Activated CD4-positive, alpha-beta memory T cell treated with anti-CD3 and anti-CD28 coated beads, Interleukin-2, amount 10 ng/mL, durations not matched to agents 7 days and 5 days (primary cell): ENCODE measurements at regions not wholly inside any gene's neighbourhood (a gene's known extent, or its start where the extent isn't known, plus 50 kb on each side); places are given as distances from the start of the nearest gene placed in this dataset.
"Not testable (repeated sequence)": the region's sequence is repeated elsewhere in the genome, so short reads cannot be mapped to it uniquely, and the experiment has no call there.

Source experiments
- CTCF ChIA-PET: fragments of 350-600 bp; sonication (Branson Sonifier 250); formaldehyde crosslinking; loops from one replicate; lab custom pipeline; 2021; ENCODE audit warnings: antibody characterized with exemption, inconsistent platforms; lab: Charles Lee
- POLR2A ChIA-PET: fragments of 350-600 bp; sonication (Branson Sonifier 250); formaldehyde crosslinking; loops from one replicate; lab custom pipeline; 2021; ENCODE audit warnings: antibody characterized with exemption; lab: Charles Lee
- DNase-seq: peaks from one replicate; pipeline ENCODE4 v3.0.0-alpha.2; 2020
- H3K27ac Mint-ChIP-seq: one replicate; pipeline ENCODE4 v1.8.0; 2021; ENCODE audit warnings: mild to moderate bottlenecking, mixed read lengths
- H3K27me3 Mint-ChIP-seq: one replicate; pipeline ENCODE4 v1.8.0; 2021; ENCODE audit warnings: mixed read lengths
- H3K36me3 Mint-ChIP-seq: one replicate; pipeline ENCODE4 v1.8.0; 2021; ENCODE audit warnings: low read depth, mixed read lengths
- H3K4me1 Mint-ChIP-seq: one replicate; pipeline ENCODE4 v1.8.0; 2021; ENCODE audit warnings: mixed read lengths
- H3K4me3 Mint-ChIP-seq: one replicate; pipeline ENCODE4 v1.8.0; 2021; ENCODE audit warnings: mild to moderate bottlenecking, mixed read lengths
- H3K9me3 Mint-ChIP-seq: one replicate; pipeline ENCODE4 v1.8.0; 2021; ENCODE audit warnings: mixed read lengths

DNA sequence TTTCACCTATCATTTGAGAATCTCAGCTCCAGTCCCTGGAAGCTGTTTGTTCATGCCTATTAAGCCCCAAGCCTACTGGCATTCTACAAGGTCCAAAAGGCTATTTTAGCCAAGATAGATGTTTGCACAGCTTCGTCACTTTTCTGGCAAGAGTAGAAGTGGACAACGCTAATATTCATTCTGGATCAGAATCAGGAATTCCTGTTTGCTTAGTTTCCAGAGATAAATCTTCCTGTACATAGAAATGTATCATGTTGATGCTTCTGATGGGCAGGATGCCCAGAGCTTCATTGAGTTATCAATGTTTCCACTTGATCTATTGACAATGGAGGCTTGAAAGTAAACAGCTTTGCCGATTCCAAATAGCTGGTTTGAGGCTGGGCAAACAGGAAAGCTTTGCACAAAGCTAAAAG lies 260.7 kb upstream of the CA10 start:
- peaks cover 7% of the 10 kb centered on the region for H3K9me3 Mint-ChIP-seq
- CTCF ChIA-PET: no interaction called here
- POLR2A ChIA-PET: no interaction called here

DNA sequence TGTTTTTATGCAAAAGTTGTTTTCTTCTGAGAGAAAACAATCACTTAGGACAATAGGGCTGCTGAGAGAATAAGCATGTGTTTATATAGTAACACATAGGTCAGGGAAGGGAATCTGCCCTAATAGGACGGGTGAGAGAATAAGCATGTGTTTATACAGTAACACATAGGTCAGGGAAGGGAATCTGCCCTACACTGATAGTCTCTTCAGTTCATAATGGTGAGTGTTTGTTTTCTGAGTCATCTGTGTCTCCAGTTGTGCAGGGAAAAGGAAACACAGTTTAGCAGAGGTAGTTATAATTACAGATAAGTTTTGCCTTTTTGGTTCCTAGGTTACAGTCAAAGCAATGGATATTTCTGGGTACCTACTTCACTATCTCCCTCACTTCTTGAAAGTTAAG lies 252.3 kb upstream of the CA10 start:
- Mint-ChIP-seq H3K27me3 (no peaks in the 10 kb centered on the region), H3K9me3 (peaks cover 16% of the 10 kb centered on the region), H3K27ac (no peak overlapping the region), H3K4me1 (no peaks in the 10 kb centered on the region), H3K4me3 (no peak overlapping the region), H3K36me3 (no peaks in the 10 kb centered on the region)
- ChIA-PET POLR2A (no interaction called here), CTCF (no interaction called here)
- DNase-seq: no peak

More for the DNA sequence above, 260.7 kb upstream of the CA10 start:
- Mint-ChIP-seq H3K4me3 (no peak overlapping the region), H3K36me3 (no peaks in the 10 kb centered on the region), H3K27ac (no peak overlapping the region), H3K4me1 (no peaks in the 10 kb centered on the region), H3K27me3 (no peaks in the 10 kb centered on the region)
- DNase-seq: no peak

DNA sequence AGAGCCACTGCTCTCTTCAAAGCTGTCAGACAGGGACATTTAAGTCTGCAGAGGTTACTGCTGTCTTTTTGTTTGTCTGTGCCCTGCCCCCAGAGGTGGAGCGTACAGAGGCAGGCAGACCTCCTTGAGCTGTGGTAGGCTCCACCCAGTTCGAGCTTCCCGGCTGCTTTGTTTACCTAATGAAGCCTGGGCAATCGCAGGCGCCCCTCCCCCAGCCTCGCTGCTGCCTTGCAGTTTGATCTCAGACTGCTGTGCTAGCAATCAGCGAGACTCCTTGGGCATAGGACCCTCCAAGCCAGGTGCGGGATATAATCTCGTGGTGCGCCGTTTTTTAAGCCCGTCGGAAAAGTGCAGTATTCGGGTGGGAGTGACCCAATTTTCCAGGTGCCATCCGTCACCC lies 250.7 kb upstream of the CA10 start:
- H3K4me3 Mint-ChIP-seq, H3K27me3 Mint-ChIP-seq, DNase-seq, H3K27ac Mint-ChIP-seq, H3K4me1 Mint-ChIP-seq, CTCF ChIA-PET, H3K36me3 Mint-ChIP-seq, POLR2A ChIA-PET: not testable (repeated sequence)
- peaks cover 16% of the 10 kb centered on the region for H3K9me3 Mint-ChIP-seq

DNA sequence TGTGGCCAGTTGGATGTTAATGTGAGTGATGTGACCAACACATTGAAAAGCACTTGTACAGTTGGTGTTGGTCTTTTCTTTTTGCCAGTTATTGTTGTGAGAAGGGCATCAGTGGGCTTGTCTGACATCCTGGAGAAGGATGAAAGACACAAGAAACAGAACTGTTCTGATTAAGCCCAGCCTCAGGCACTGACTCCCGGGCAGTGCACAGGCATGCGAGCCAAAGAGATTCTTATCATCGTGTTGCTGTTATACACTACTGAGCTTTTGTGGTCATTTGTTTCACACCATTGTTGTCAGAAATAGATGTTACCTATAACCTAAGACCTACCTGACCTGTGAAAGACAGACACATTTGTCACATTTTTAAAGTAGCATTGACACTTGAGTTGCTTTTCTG lies 236.8 kb upstream of the CA10 start:
- Mint-ChIP-seq H3K9me3 (peaks cover 1% of the 10 kb centered on the region), H3K27me3 (no peaks in the 10 kb centered on the region), H3K4me3 (no peak overlapping the region), H3K4me1 (no peaks in the 10 kb centered on the region), H3K36me3 (no peaks in the 10 kb centered on the region), H3K27ac (no peak overlapping the region)
- POLR2A ChIA-PET: no interaction called here
- CTCF ChIA-PET: no interaction called here
- no peak for DNase-seq

DNA sequence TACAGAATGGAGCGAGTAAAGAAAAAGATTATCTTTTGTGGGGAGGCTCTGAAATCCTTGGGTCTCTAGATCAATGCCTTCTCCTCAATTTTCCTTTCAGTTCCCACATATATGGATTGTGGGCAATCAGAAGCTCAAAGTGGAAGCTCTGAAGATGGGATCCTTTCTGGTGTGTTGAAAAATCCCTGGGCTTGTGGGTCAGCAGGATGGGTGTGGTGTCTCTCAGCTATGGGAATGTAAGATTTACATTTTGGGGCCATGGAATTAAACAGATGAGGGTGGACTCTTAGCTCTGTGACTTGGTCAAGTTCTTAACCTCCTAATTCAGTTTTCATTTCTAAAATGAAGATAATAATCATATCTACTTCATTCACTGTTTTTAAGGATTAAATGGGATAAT lies 231.9 kb upstream of the CA10 start:
- no peaks in the 10 kb centered on the region for H3K4me1 Mint-ChIP-seq
- POLR2A ChIA-PET: no interaction called here
- H3K9me3 Mint-ChIP-seq: peaks cover 1% of the 10 kb centered on the region
- H3K27me3 Mint-ChIP-seq: no peaks in the 10 kb centered on the region
- no peak for DNase-seq
- no peak overlapping the region for H3K4me3 Mint-ChIP-seq
- H3K36me3 Mint-ChIP-seq: no peaks in the 10 kb centered on the region
- H3K27ac Mint-ChIP-seq: no peak overlapping the region
- CTCF ChIA-PET: no interaction called here

DNA sequence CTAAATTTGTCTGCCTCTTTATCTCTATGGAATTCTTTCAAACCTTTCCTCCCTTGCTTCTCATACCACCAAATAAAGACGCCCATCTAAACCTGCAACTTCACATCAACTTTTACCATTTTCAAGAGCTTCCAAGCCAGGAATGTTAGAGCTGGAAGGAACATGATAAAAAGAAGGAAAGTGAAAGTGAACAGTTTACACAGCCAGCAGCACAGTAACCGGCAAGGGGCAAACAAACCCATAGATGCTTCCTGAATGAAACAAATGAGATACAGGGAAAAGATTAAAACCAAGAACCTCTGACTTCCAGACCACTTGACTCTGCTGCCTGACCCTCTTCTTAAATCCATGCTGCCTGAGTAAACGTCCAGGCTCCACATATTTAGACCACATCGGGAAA lies 231.1 kb upstream of the CA10 start:
- CTCF ChIA-PET: no interaction called here
- Mint-ChIP-seq H3K36me3 (no peaks in the 10 kb centered on the region), H3K27me3 (no peaks in the 10 kb centered on the region)

DNA sequence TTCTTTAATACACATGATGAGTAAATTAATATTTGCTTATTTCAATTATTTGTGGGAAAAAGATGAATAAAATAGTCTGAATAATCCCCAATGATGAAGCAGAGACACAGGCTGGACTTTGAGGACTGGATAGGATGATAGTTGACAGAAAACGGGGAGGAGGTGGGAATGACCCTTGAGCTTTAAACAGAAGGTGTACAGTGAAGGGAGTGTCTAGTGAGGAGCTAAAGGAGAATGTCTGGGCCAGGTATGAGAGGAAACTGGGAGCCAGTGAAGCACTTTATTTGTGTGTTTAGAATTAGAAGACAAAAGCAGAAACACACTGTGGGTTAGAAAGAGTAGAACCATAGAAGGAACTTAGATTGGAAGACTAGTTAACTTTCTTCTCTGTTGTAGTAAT lies 230.4 kb upstream of the CA10 start:
- no peak for DNase-seq
- Mint-ChIP-seq H3K27ac (no peak overlapping the region), H3K4me1 (no peaks in the 10 kb centered on the region), H3K9me3 (peaks cover 1% of the 10 kb centered on the region), H3K4me3 (no peak overlapping the region), H3K36me3 (no peaks in the 10 kb centered on the region), H3K27me3 (no peaks in the 10 kb centered on the region)
- POLR2A ChIA-PET: no interaction called here
- CTCF ChIA-PET: no interaction called here

More for the DNA sequence above, 231.1 kb upstream of the CA10 start:
- H3K27ac Mint-ChIP-seq: no peak overlapping the region
- H3K4me3 Mint-ChIP-seq: no peak overlapping the region
- DNase-seq: no peak
- H3K9me3 Mint-ChIP-seq: peaks cover 1% of the 10 kb centered on the region
- POLR2A ChIA-PET: no interaction called here
- no peaks in the 10 kb centered on the region for H3K4me1 Mint-ChIP-seq

DNA sequence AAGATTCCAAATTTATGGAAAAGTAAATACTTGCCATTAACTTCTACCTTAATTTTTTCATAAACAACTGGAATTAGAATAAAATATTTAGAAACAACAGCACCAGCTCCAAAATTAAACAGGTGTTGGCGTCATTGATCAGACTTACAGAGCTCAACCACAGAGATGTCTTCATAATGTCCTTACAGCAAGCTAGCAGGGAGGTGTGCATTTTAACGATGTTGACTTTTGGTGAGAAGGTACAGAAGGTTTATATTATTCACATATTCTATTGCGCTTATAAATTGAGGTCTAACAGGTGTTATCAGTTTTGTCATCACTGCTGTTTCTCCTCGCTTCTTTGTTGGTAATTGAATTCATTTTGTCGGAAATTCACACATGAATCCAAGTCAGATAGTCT lies 226.2 kb upstream of the CA10 start:
- no peak overlapping the region for H3K27ac Mint-ChIP-seq
- no peaks in the 10 kb centered on the region for H3K27me3 Mint-ChIP-seq
- ChIA-PET CTCF (interaction anchor here (1.7 kb wide), 1 partner anchor 9 kb away, joined by 6 read pairs; no protein-coding TSS in a partner anchor), POLR2A (no interaction called here)
- H3K4me3 Mint-ChIP-seq: no peak overlapping the region
- H3K4me1 Mint-ChIP-seq: no peaks in the 10 kb centered on the region
- H3K36me3 Mint-ChIP-seq: no peaks in the 10 kb centered on the region
- no peak for DNase-seq
- no peaks in the 10 kb centered on the region for H3K9me3 Mint-ChIP-seq

DNA sequence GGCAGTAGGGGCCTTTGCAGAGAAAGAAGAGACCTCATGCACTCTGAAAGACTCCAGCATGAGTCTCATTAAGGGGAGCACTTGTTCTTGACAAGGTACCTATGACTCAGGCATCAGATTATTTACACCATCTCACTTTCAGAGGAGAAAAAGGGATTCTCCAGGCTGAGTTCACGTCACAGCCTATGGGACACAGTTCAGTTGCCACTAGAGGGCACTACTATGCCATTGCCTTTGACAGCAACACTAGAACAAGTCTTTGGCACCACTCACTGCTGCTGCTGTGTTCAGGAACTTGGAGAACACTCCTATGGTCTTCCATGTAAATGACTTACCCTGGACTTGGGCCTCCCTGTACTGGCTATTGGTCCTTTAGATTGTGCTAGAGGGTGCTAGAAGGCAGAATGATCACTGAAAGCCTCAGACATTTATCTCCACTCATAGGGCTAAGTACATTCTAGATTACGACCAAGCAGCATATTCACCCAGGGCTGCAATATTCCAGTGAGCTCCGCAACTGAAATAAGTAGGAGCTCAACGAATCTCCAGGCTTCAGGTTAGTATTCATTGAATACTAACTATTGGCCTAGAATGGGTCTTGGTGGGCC lies 225.1 kb upstream of the CA10 start:
- Mint-ChIP-seq H3K9me3 (no peaks in the 10 kb centered on the region), H3K4me3 (no peak overlapping the region), H3K27me3 (no peaks in the 10 kb centered on the region), H3K36me3 (no peaks in the 10 kb centered on the region), H3K27ac (no peak overlapping the region), H3K4me1 (no peaks in the 10 kb centered on the region)
- POLR2A ChIA-PET: no interaction called here
- CTCF ChIA-PET: interaction anchor here (1.7 kb wide), 1 partner anchor 8 kb away, joined by 6 read pairs; no protein-coding TSS in a partner anchor
- DNase-seq: no peak

DNA sequence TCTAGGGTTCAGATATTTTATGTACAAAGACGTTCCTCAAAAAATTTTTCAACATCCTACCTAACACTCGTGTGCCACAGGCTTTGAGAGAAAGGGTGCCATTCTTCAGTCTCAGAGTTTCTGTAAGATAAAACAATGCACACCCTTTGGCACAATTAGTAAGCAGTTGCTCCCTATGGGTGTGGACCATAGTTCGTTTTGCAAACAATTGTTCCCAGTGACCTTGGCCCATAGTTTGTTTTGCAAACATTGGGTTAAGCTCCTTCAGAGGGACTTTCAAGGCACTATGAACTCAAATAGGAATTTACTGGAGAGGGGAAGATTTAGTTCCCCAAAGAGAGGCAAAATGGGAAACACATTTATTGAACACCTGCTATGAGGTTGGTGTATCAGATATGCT lies 220.3 kb upstream of the CA10 start:
- Mint-ChIP-seq H3K27me3 (no peaks in the 10 kb centered on the region), H3K4me1 (no peaks in the 10 kb centered on the region), H3K36me3 (no peaks in the 10 kb centered on the region), H3K4me3 (no peak overlapping the region), H3K9me3 (no peaks in the 10 kb centered on the region), H3K27ac (no peak overlapping the region)
- CTCF ChIA-PET: no interaction called here
- no peak for DNase-seq
- POLR2A ChIA-PET: no interaction called here

DNA sequence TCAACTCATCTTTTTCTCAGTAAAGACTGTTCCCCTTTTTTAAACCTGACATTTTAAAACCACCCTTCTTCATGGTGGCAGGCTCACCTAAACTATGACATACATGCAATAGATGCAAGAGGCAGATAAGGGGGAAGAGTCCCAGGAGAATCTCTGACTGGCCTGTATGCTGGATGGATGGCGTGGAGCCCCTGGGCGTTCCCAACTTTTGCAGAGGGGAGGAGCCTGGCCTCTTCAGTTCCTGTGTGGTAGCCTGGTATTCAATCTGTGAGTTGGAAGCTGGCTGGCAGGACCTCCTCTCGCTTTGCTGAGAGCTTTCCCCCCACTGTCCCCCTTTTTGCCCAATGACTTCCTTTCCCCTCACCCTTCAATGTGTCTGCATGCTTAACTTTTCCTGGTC lies 217.6 kb upstream of the CA10 start:
- H3K4me1 Mint-ChIP-seq: no peaks in the 10 kb centered on the region
- POLR2A ChIA-PET: no interaction called here
- CTCF ChIA-PET: interaction anchor here (1.8 kb wide), 1 partner anchor 8 kb away, joined by 6 read pairs; no protein-coding TSS in a partner anchor

DNA sequence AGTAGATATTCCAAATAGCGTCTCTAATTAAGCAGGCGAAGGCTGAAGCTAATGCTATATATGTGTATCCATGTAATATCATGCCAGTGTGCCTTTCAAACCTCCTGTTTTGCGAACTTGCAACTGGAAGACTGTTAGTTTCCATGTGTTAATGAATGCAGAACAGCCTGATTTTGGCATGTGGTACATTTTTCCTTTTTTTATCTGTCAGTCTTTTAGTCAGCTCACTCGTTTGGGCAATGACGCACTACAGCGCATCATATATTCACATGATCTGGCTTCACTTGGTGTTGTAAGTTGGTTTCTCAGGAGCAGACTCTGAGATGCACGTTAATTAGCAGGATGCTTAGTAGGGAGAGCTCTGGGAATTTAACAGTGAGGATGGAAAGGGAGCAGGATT lies 210.4 kb upstream of the CA10 start:
- Mint-ChIP-seq H3K27me3 (no peaks in the 10 kb centered on the region), H3K4me3 (no peak overlapping the region), H3K36me3 (no peaks in the 10 kb centered on the region), H3K27ac (no peak overlapping the region), H3K9me3 (no peaks in the 10 kb centered on the region), H3K4me1 (no peaks in the 10 kb centered on the region)
- no peak for DNase-seq
- POLR2A ChIA-PET: no interaction called here
- CTCF ChIA-PET: no interaction called here

More for the DNA sequence above, 217.6 kb upstream of the CA10 start:
- no peaks in the 10 kb centered on the region for H3K27me3 Mint-ChIP-seq
- H3K36me3 Mint-ChIP-seq: no peaks in the 10 kb centered on the region
- DNase-seq: no peak
- no peak overlapping the region for H3K27ac Mint-ChIP-seq
- no peaks in the 10 kb centered on the region for H3K9me3 Mint-ChIP-seq
- no peak overlapping the region for H3K4me3 Mint-ChIP-seq

DNA sequence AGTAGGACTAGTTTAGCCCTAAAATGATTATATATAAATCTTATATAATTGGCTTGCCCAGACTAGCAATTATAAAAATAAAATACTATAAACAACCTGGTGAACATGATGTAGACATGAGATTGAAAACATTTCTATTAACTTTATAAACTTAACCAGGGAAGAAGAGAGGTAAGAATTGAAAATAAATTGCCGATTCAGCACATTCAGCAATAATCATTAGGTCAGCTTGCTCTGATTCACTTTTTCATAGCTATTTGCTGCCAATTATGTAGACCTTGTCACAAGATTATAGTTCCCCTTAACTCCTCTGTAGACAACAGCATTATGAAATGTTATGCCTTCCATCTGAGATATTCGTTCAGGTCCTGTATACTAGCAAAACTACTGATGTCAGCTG lies 199.3 kb upstream of the CA10 start:
- Mint-ChIP-seq H3K36me3 (no peaks in the 10 kb centered on the region), H3K4me1 (no peaks in the 10 kb centered on the region), H3K4me3 (no peak overlapping the region), H3K9me3 (peaks cover 3% of the 10 kb centered on the region), H3K27me3 (no peaks in the 10 kb centered on the region), H3K27ac (no peak overlapping the region)
- CTCF ChIA-PET: no interaction called here
- DNase-seq: no peak
- POLR2A ChIA-PET: no interaction called here

DNA sequence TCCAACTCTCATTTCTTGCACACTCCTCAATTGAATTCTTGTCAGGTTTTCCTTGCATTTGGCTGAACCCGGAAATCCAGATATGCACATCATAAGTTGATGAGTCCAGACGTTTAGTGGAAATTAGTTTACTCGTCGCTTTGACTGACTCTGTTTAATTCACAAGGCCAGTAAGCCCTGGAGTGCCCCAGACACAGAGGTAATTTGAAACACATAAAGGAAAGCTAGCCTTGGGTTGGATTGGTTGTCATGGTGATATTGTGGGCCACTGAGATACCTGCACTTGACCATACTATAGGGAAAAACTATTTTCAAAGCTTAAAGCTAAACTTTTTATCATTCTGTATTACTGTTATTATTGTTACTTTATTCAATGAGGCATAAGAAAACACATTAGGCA lies 178.3 kb upstream of the CA10 start:
- Mint-ChIP-seq H3K9me3 (peaks cover 7% of the 10 kb centered on the region), H3K27ac (no peak overlapping the region), H3K27me3 (no peaks in the 10 kb centered on the region)

More for the DNA sequence above, 178.3 kb upstream of the CA10 start:
- POLR2A ChIA-PET: no interaction called here
- H3K4me3 Mint-ChIP-seq: no peak overlapping the region
- H3K4me1 Mint-ChIP-seq: no peaks in the 10 kb centered on the region
- H3K36me3 Mint-ChIP-seq: no peaks in the 10 kb centered on the region
- DNase-seq: no peak
- CTCF ChIA-PET: no interaction called here
